ENCODE measurements at regions not wholly inside any gene's neighbourhood (a gene's known extent, or its start where the extent isn't known, plus 50 kb on each side); places are given as distances from the start of the nearest gene placed in this dataset.

DNA sequence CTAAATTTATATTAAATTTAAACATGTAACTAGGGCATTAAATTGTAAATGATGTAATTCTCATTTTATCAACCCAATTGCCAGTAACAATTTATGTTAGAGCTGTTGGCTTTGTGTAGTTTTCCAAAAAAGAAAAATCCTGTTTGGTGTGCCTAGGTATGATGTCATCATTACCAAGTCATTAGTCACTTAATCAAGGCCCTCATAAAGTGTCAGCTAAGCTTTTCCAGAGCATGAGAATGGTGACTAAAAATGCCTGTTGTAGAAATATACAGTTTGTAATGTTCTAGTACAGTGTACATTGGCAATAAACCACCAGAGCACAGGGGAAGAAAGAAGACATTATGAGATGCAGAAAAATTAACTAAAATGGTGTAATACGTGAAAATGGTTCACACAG lies 593.8 kb upstream of the ANKRD30A start:
- TF ChIP-seq, protein P1, sequence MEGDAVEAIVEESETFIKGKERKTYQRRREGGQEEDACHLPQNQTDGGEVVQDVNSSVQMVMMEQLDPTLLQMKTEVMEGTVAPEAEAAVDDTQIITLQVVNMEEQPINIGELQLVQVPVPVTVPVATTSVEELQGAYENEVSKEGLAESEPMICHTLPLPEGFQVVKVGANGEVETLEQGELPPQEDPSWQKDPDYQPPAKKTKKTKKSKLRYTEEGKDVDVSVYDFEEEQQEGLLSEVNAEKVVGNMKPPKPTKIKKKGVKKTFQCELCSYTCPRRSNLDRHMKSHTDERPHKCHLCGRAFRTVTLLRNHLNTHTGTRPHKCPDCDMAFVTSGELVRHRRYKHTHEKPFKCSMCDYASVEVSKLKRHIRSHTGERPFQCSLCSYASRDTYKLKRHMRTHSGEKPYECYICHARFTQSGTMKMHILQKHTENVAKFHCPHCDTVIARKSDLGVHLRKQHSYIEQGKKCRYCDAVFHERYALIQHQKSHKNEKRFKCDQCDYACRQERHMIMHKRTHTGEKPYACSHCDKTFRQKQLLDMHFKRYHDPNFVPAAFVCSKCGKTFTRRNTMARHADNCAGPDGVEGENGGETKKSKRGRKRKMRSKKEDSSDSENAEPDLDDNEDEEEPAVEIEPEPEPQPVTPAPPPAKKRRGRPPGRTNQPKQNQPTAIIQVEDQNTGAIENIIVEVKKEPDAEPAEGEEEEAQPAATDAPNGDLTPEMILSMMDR (IDR thresholded peaks at IDR 0.05): no peak
- no peak for TF ChIP-seq EZH2 (IDR thresholded peaks at IDR 0.05; ENCODE audit: borderline replicate concordance, insufficient read depth, low read depth, low read length, poor library complexity, severe bottlenecking)

Data from B cell (primary cell).